ENCODE measurements at regions not wholly inside any gene's neighbourhood (a gene's known extent, or its start where the extent isn't known, plus 50 kb on each side); places are given as distances from the start of the nearest gene placed in this dataset.

- no peaks in the 10 kb centered on the region for H3K79me2 ChIP-seq (ENCODE audit: control insufficient read depth, insufficient read depth, low read length)
- CTCF ChIA-PET (ENCODE audit: low intra/inter-chr PET ratio): no interaction called here
- 0% methylated on average over 2 of the region's 2 CpGs for WGBS (ENCODE audit: insufficient coverage, low coverage, missing lambda C conversion rate)
Measured at GRCh38 chr4:106767991-106768390, 268.1 kb downstream of the DKK2 start.

More at GRCh38 chr4:106767991-106768390, 268.1 kb downstream of the DKK2 start:
- Histone ChIP-seq H3K4me1 (replicated peaks in 1 of 2; ENCODE audit: control insufficient read depth in 2 of 2, insufficient read depth in 2 of 2, low read length in 2 of 2) (no peaks in the 10 kb centered on the region), H3K9me1 (ENCODE audit: control insufficient read depth, insufficient read depth, low read length) (no peaks in the 10 kb centered on the region), H4K20me1 (replicated peaks; ENCODE audit: control insufficient read depth, insufficient read depth, low read length) (no peaks in the 10 kb centered on the region), H3K27ac (ENCODE audit: extremely low read depth, low read depth, low read length) (no peak overlapping the region), H3K4me3 (no peak overlapping the region), H3K4me2 (ENCODE audit: insufficient read depth, low read length) (no peak overlapping the region), H3K27me3 (ENCODE audit: control insufficient read depth in 2 of 2, insufficient read depth in 2 of 2, low read length in 2 of 2) (no peaks in the 10 kb centered on the region), H2AFZ (ENCODE audit: low read depth, low read length) (no peak overlapping the region), H3K9ac (ENCODE audit: insufficient read depth in 1 of 2, low read depth in 2 of 2, low read length in 2 of 2) (no peak overlapping the region), H3K36me3 (ENCODE audit: control insufficient read depth, insufficient read depth, low read length) (no peaks in the 10 kb centered on the region), H3K9me3 (replicated peaks; ENCODE audit: control insufficient read depth, insufficient read depth, low read depth, low read length) (no peaks in the 10 kb centered on the region)
- POLR2A ChIA-PET: interaction anchor here (0.7 kb wide), 1 partner anchor 10 kb away, joined by 3 read pairs; no protein-coding TSS in a partner anchor
- in situ Hi-C loops (cut with MboI) (no loop called here), intact Hi-C loops (cut with micrococcal nuclease) (no loop called here)
- no TSS peak for BruUV-seq (replicated peaks)
- no peak for DNase-seq (ENCODE audit: extremely low read depth in 1 of 4, low spot score in 3 of 4)
- TF ChIP-seq RNF2 (IDR thresholded peaks at IDR 0.05): no peak
- no peak for TF ChIP-seq RFX1 (IDR thresholded peaks at IDR 0.05)
- TF ChIP-seq SMARCB1 (IDR thresholded peaks at IDR 0.05; ENCODE audit: insufficient read length, low read depth): no peak
- TF ChIP-seq, protein P1, sequence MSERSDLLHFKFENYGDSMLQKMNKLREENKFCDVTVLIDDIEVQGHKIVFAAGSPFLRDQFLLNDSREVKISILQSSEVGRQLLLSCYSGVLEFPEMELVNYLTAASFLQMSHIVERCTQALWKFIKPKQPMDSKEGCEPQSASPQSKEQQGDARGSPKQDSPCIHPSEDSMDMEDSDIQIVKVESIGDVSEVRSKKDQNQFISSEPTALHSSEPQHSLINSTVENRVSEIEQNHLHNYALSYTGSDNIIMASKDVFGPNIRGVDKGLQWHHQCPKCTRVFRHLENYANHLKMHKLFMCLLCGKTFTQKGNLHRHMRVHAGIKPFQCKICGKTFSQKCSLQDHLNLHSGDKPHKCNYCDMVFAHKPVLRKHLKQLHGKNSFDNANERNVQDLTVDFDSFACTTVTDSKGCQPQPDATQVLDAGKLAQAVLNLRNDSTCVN (CRISPR knock-in tag; IDR thresholded peaks at IDR 0.05): no peak
- TF ChIP-seq ZNF12 (CRISPR knock-in tag; IDR thresholded peaks at IDR 0.05): no peak
- no peak for TF ChIP-seq ASH1L (IDR thresholded peaks at IDR 0.05; ENCODE audit: borderline replicate concordance, low read depth, partially characterized antibody)
- no peak for TF ChIP-seq CTCFL (IDR thresholded peaks at IDR 0.05; ENCODE audit: borderline replicate concordance, insufficient read depth, low read depth, low read length, poor library complexity, severe bottlenecking)
- TF ChIP-seq CCNT2 (IDR thresholded peaks at IDR 0.05; ENCODE audit: borderline replicate concordance, extremely low read depth, insufficient read length, low read depth, low read length): no peak
- TF ChIP-seq ELK3 (CRISPR knock-in tag; IDR thresholded peaks at IDR 0.05): no peak
- TF ChIP-seq ELF2 (CRISPR knock-in tag; IDR thresholded peaks at IDR 0.05): no peak
- no peak for TF ChIP-seq RBM15 (IDR thresholded peaks at IDR 0.05; ENCODE audit: insufficient read depth, low read length)
- TF ChIP-seq E2F1 (CRISPR knock-in tag; IDR thresholded peaks at IDR 0.05): no peak
- no peak for TF ChIP-seq ZNF551 (CRISPR knock-in tag; IDR thresholded peaks at IDR 0.05)
- no peak for FAIRE-seq
- ATAC-seq: no peak
